HL-60 (cell line): ENCODE measurements at regions not wholly inside any gene's neighbourhood (a gene's known extent, or its start where the extent isn't known, plus 50 kb on each side); places are given as distances from the start of the nearest gene placed in this dataset.

Source experiments
- DNase-seq, 2 experiments: peaks; one replicate each; pipeline ENCODE4 v3.0.0-alpha.2; 2010 to 2020; ENCODE audit warnings: low read depth in 1 of 2, low spot score in 1 of 2
- H3K27ac ChIP-seq: fragments of 250-450 bp; sonication (Bioruptor Pico); replicated peaks from 2 replicates; pipeline ENCODE4 v1.5.1; 2020; ENCODE audit warnings: mild to moderate bottlenecking, moderate library complexity
- H3K27me3 ChIP-seq: fragments of 250-450 bp; sonication (Bioruptor Pico); 2 replicates; pipeline ENCODE4 v1.5.1; 2021; ENCODE audit warnings: mild to moderate bottlenecking, moderate library complexity; ENCODE audit not compliant: insufficient read depth, poor library complexity, severe bottlenecking
- H3K4me3 ChIP-seq: replicated peaks from 2 replicates; pipeline ENCODE4 v1.5.1; 2011; ENCODE audit warnings: mild to moderate bottlenecking, control low read depth, low read length; ENCODE audit not compliant: insufficient read depth
- CTCF ChIP-seq: IDR thresholded peaks from one replicate; pipeline ENCODE4 v1.5.1; 2011; ENCODE audit warnings: low read length, control low read depth, inconsistent platforms; ENCODE audit not compliant: insufficient read depth
- GABPA ChIP-seq: IDR thresholded peaks from 2 replicates; pipeline ENCODE4 v1.6.1; 2012; ENCODE audit warnings: low read depth
- POLR2AphosphoS5 ChIP-seq: IDR thresholded peaks from 2 replicates; pipeline ENCODE4 v1.6.1; 2012; ENCODE audit warnings: low read depth
- REST ChIP-seq: IDR thresholded peaks from 2 replicates; pipeline ENCODE4 v1.6.1; 2012; ENCODE audit warnings: low read depth; ENCODE audit not compliant: insufficient replicate concordance
- SPI1 ChIP-seq: IDR thresholded peaks from 2 replicates; pipeline ENCODE4 v1.6.1; 2012; ENCODE audit warnings: low read depth, mild to moderate bottlenecking, borderline replicate concordance

- Histone ChIP-seq H3K27ac (no peak overlapping the region), H3K4me3 (no peak overlapping the region), H3K27me3 (no peaks in the 10 kb centered on the region)
- no peak for TF ChIP-seq SPI1
- TF ChIP-seq REST = no peak
- no peak for TF ChIP-seq GABPA
- TF ChIP-seq CTCF = no peak
- no peak for TF ChIP-seq POLR2AphosphoS5
- no peak for DNase-seq
Measured at GRCh38 chr5:136730426-136730825, 365.1 kb upstream of the TRPC7 start.

GRCh38 chr5:136729901-136730355 is 364.6 kb upstream of the TRPC7 start:
- Histone ChIP-seq H3K27me3 (no peaks in the 10 kb centered on the region), H3K4me3 (no peak overlapping the region), H3K27ac (no peak overlapping the region)
- no peak for DNase-seq
- TF ChIP-seq GABPA (no peak), POLR2AphosphoS5 (no peak), REST (no peak), CTCF (no peak), SPI1 (no peak)

- no peak for DNase-seq
- no peak for TF ChIP-seq REST
- TF ChIP-seq POLR2AphosphoS5 = no peak
- no peak for TF ChIP-seq GABPA
- TF ChIP-seq CTCF = no peak
- TF ChIP-seq SPI1 = no peak
- no peaks in the 10 kb centered on the region for H3K27me3 ChIP-seq
Measured at GRCh38 chr5:136726506-136726905, 361.2 kb upstream of the TRPC7 start.

More at GRCh38 chr5:136726506-136726905, 361.2 kb upstream of the TRPC7 start:
- Histone ChIP-seq H3K4me3 (no peak overlapping the region), H3K27ac (no peak overlapping the region)
